ENCODE measurements at regions not wholly inside any gene's neighbourhood (a gene's known extent, or its start where the extent isn't known, plus 50 kb on each side); places are given as distances from the start of the nearest gene placed in this dataset.
A peak's percentile ranks its signal among the peaks of the same experiment; 100 is the strongest.

- no peak for DNase-seq
- Histone ChIP-seq H3K9me3 (ENCODE audit: control insufficient read depth in 2 of 2, low read length in 2 of 2) (no peaks in the 10 kb centered on the region), H3K27me3 (ENCODE audit: control insufficient read depth, insufficient read depth, low read length) (no peaks in the 10 kb centered on the region), H3K4me3 (ENCODE audit: low read depth, low read length) (no peak overlapping the region), H3K4me1 (ENCODE audit: control insufficient read depth, insufficient read depth, low read length, poor library complexity, severe bottlenecking) (no peaks in the 10 kb centered on the region), H3K36me3 (ENCODE audit: control insufficient read depth, insufficient read depth, low read length) (no peaks in the 10 kb centered on the region), H3K27ac (ENCODE audit: insufficient read depth, low read length, poor library complexity, severe bottlenecking) (no peak overlapping the region)
- Mint-ChIP-seq H3K4me3 (no peak overlapping the region), H3K27me3 (no peaks in the 10 kb centered on the region), H3K9me3 (peaks cover 0 to 5% (median 2%) of the 10 kb centered on the region in 7 donors), H3K27ac (no peak overlapping the region), H3K4me1 (no peaks in the 10 kb centered on the region), H3K36me3 (no peaks in the 10 kb centered on the region)
- no peak for ATAC-seq (ENCODE audit: low read depth in 2 of 2)
These were observed 155.9 kb upstream of the CCNG1 start for GRCh38 chr5:163281512-163281911.

GRCh38 chr5:163293836-163294235, 143.6 kb upstream of the CCNG1 start:
- no peak overlapping the region for H3K4me3 Mint-ChIP-seq
- no peaks in the 10 kb centered on the region for H3K36me3 Mint-ChIP-seq
- Histone ChIP-seq H3K4me3 (ENCODE audit: low read depth, low read length) (no peak overlapping the region), H3K4me1 (ENCODE audit: control insufficient read depth, insufficient read depth, low read length, poor library complexity, severe bottlenecking) (no peaks in the 10 kb centered on the region), H3K9me3 (ENCODE audit: control insufficient read depth in 2 of 2, low read length in 2 of 2) (no peaks in the 10 kb centered on the region), H3K36me3 (ENCODE audit: control insufficient read depth, insufficient read depth, low read length) (no peaks in the 10 kb centered on the region), H3K27me3 (ENCODE audit: control insufficient read depth, insufficient read depth, low read length) (no peaks in the 10 kb centered on the region), H3K27ac (ENCODE audit: insufficient read depth, low read length, poor library complexity, severe bottlenecking) (no peak overlapping the region)
- H3K4me1 Mint-ChIP-seq = no peaks in the 10 kb centered on the region
- H3K27me3 Mint-ChIP-seq = peaks cover 6% of the 10 kb centered on the region
- peaks cover 0 to 8% (median 0%) of the 10 kb centered on the region in 7 donors for H3K9me3 Mint-ChIP-seq
- DNase-seq (no peak), ATAC-seq (ENCODE audit: low read depth in 2 of 2) (no peak)
- H3K27ac Mint-ChIP-seq = no peak overlapping the region

- Mint-ChIP-seq H3K27me3 (peaks cover 13% of the 10 kb centered on the region), H3K36me3 (no peaks in the 10 kb centered on the region), H3K9me3 (no peaks in the 10 kb centered on the region), H3K4me1 (no peaks in the 10 kb centered on the region), H3K4me3 (no peak overlapping the region), H3K27ac (no peak overlapping the region)
- H3K4me3 ChIP-seq (ENCODE audit: low read depth, low read length) = no peak overlapping the region
- DNase-seq (no peak), ATAC-seq (ENCODE audit: low read depth in 2 of 2) (no peak)
- H3K27me3 ChIP-seq (ENCODE audit: control insufficient read depth, insufficient read depth, low read length) = no peaks in the 10 kb centered on the region
- H3K9me3 ChIP-seq (ENCODE audit: control insufficient read depth in 2 of 2, low read length in 2 of 2) = no peaks in the 10 kb centered on the region
- no peaks in the 10 kb centered on the region for H3K4me1 ChIP-seq (ENCODE audit: control insufficient read depth, insufficient read depth, low read length, poor library complexity, severe bottlenecking)
- H3K36me3 ChIP-seq (ENCODE audit: control insufficient read depth, insufficient read depth, low read length) = no peaks in the 10 kb centered on the region
- H3K27ac ChIP-seq (ENCODE audit: insufficient read depth, low read length, poor library complexity, severe bottlenecking) = no peak overlapping the region
These were observed 133.7 kb upstream of the CCNG1 start for GRCh38 chr5:163303718-163304117.

GRCh38 chr5:163305655-163306054, 131.7 kb upstream of the CCNG1 start:
- Mint-ChIP-seq H3K4me3 (no peak overlapping the region), H3K9me3 (peaks cover 0 to 1% (median 0%) of the 10 kb centered on the region in 7 donors), H3K27ac (no peak overlapping the region), H3K4me1 (no peaks in the 10 kb centered on the region), H3K27me3 (peaks cover 9% of the 10 kb centered on the region), H3K36me3 (no peaks in the 10 kb centered on the region)
- DNase-seq = no peak
- Histone ChIP-seq H3K4me3 (ENCODE audit: low read depth, low read length) (no peak overlapping the region), H3K27ac (ENCODE audit: insufficient read depth, low read length, poor library complexity, severe bottlenecking) (no peak overlapping the region), H3K36me3 (ENCODE audit: control insufficient read depth, insufficient read depth, low read length) (no peaks in the 10 kb centered on the region), H3K27me3 (ENCODE audit: control insufficient read depth, insufficient read depth, low read length) (no peaks in the 10 kb centered on the region), H3K4me1 (ENCODE audit: control insufficient read depth, insufficient read depth, low read length, poor library complexity, severe bottlenecking) (no peaks in the 10 kb centered on the region), H3K9me3 (ENCODE audit: control insufficient read depth in 2 of 2, low read length in 2 of 2) (no peaks in the 10 kb centered on the region)
- ATAC-seq (ENCODE audit: low read depth in 2 of 2) = no peak

- H3K4me3 Mint-ChIP-seq = no peak overlapping the region
- H3K4me1 Mint-ChIP-seq = no peaks in the 10 kb centered on the region
- peaks cover 0 to 1% (median 0%) of the 10 kb centered on the region in 7 donors for H3K9me3 Mint-ChIP-seq
- DNase-seq = peak in 1 of 3 donors; percentile 7
- H3K27ac Mint-ChIP-seq = peak overlapping the region in 1 of 3 donors; percentile 74
- Histone ChIP-seq H3K4me1 (ENCODE audit: control insufficient read depth, insufficient read depth, low read length, poor library complexity, severe bottlenecking) (no peaks in the 10 kb centered on the region), H3K9me3 (ENCODE audit: control insufficient read depth in 2 of 2, low read length in 2 of 2) (no peaks in the 10 kb centered on the region), H3K36me3 (ENCODE audit: control insufficient read depth, insufficient read depth, low read length) (no peaks in the 10 kb centered on the region), H3K27me3 (ENCODE audit: control insufficient read depth, insufficient read depth, low read length) (no peaks in the 10 kb centered on the region), H3K27ac (ENCODE audit: insufficient read depth, low read length, poor library complexity, severe bottlenecking) (no peak overlapping the region), H3K4me3 (ENCODE audit: low read depth, low read length) (no peak overlapping the region)
- no peak for ATAC-seq (ENCODE audit: low read depth in 2 of 2)
- H3K36me3 Mint-ChIP-seq = no peaks in the 10 kb centered on the region
- peaks cover 9% of the 10 kb centered on the region for H3K27me3 Mint-ChIP-seq
These were observed 131.0 kb upstream of the CCNG1 start for GRCh38 chr5:163306421-163306820.

GRCh38 chr5:163309914-163310313, 127.5 kb upstream of the CCNG1 start:
- Histone ChIP-seq H3K9me3 (ENCODE audit: control insufficient read depth in 2 of 2, low read length in 2 of 2) (peaks cover 0 to 3% of the 10 kb centered on the region in 2 experiments), H3K27me3 (ENCODE audit: control insufficient read depth, insufficient read depth, low read length) (no peaks in the 10 kb centered on the region), H3K27ac (ENCODE audit: insufficient read depth, low read length, poor library complexity, severe bottlenecking) (no peak overlapping the region), H3K36me3 (ENCODE audit: control insufficient read depth, insufficient read depth, low read length) (no peaks in the 10 kb centered on the region), H3K4me3 (ENCODE audit: low read depth, low read length) (no peak overlapping the region), H3K4me1 (ENCODE audit: control insufficient read depth, insufficient read depth, low read length, poor library complexity, severe bottlenecking) (no peaks in the 10 kb centered on the region)
- ATAC-seq (ENCODE audit: low read depth in 2 of 2) (no peak), DNase-seq (no peak)
- peaks cover 5% of the 10 kb centered on the region for H3K27me3 Mint-ChIP-seq
- no peaks in the 10 kb centered on the region for H3K36me3 Mint-ChIP-seq
- no peak overlapping the region for H3K4me3 Mint-ChIP-seq
- peaks cover 0 to 12% (median 3%) of the 10 kb centered on the region in 7 donors for H3K9me3 Mint-ChIP-seq
- no peaks in the 10 kb centered on the region for H3K4me1 Mint-ChIP-seq
- no peak overlapping the region for H3K27ac Mint-ChIP-seq

- Histone ChIP-seq H3K9me3 (ENCODE audit: control insufficient read depth in 2 of 2, low read length in 2 of 2) (peaks cover 0 to 3% of the 10 kb centered on the region in 2 experiments), H3K4me3 (ENCODE audit: low read depth, low read length) (no peak overlapping the region), H3K27ac (ENCODE audit: insufficient read depth, low read length, poor library complexity, severe bottlenecking) (no peak overlapping the region), H3K36me3 (ENCODE audit: control insufficient read depth, insufficient read depth, low read length) (no peaks in the 10 kb centered on the region), H3K4me1 (ENCODE audit: control insufficient read depth, insufficient read depth, low read length, poor library complexity, severe bottlenecking) (no peaks in the 10 kb centered on the region), H3K27me3 (ENCODE audit: control insufficient read depth, insufficient read depth, low read length) (no peaks in the 10 kb centered on the region)
- peaks cover 5% of the 10 kb centered on the region for H3K27me3 Mint-ChIP-seq
- ATAC-seq (ENCODE audit: low read depth in 2 of 2) (no peak), DNase-seq (peak in 1 of 3 donors; percentile 2)
- H3K4me3 Mint-ChIP-seq = no peak overlapping the region
- peaks cover 0 to 12% (median 3%) of the 10 kb centered on the region in 7 donors for H3K9me3 Mint-ChIP-seq
- peak overlapping the region in 1 of 3 donors; percentile 39 for H3K27ac Mint-ChIP-seq
- no peaks in the 10 kb centered on the region for H3K36me3 Mint-ChIP-seq
- no peaks in the 10 kb centered on the region for H3K4me1 Mint-ChIP-seq
These were observed 126.4 kb upstream of the CCNG1 start for GRCh38 chr5:163310997-163311396.

GRCh38 chr5:163312598-163312997, 124.8 kb upstream of the CCNG1 start:
- no peak for DNase-seq
- H3K4me3 Mint-ChIP-seq = no peak overlapping the region
- no peak overlapping the region for H3K27ac Mint-ChIP-seq

More at GRCh38 chr5:163312598-163312997, 124.8 kb upstream of the CCNG1 start:
- Histone ChIP-seq H3K9me3 (ENCODE audit: control insufficient read depth in 2 of 2, low read length in 2 of 2) (peaks cover 0 to 3% of the 10 kb centered on the region in 2 experiments), H3K27ac (ENCODE audit: insufficient read depth, low read length, poor library complexity, severe bottlenecking) (no peak overlapping the region), H3K4me1 (ENCODE audit: control insufficient read depth, insufficient read depth, low read length, poor library complexity, severe bottlenecking) (no peaks in the 10 kb centered on the region), H3K27me3 (ENCODE audit: control insufficient read depth, insufficient read depth, low read length) (no peaks in the 10 kb centered on the region), H3K4me3 (ENCODE audit: low read depth, low read length) (no peak overlapping the region), H3K36me3 (ENCODE audit: control insufficient read depth, insufficient read depth, low read length) (no peaks in the 10 kb centered on the region)
- peaks cover 0 to 12% (median 3%) of the 10 kb centered on the region in 7 donors for H3K9me3 Mint-ChIP-seq
- no peaks in the 10 kb centered on the region for H3K4me1 Mint-ChIP-seq
- no peaks in the 10 kb centered on the region for H3K27me3 Mint-ChIP-seq
- no peak for ATAC-seq (ENCODE audit: low read depth in 2 of 2)
- H3K36me3 Mint-ChIP-seq = no peaks in the 10 kb centered on the region

Data from CD4-positive, CD25-positive, alpha-beta regulatory T cell (primary cell).